K562 (cell line): ENCODE measurements at regions not wholly inside any gene's neighbourhood (a gene's known extent, or its start where the extent isn't known, plus 50 kb on each side); places are given as distances from the start of the nearest gene placed in this dataset.

Source experiments
- ATAC-seq: fragments of 200-7000 bp; cut with Tn5 transposase; 3 replicates; pipeline ENCODE4 v1.9.1; 2020; ENCODE audit warnings: moderate library complexity
- BruUV-seq: library from RNA; stranded (reverse); fragments of 400-500 nt; replicated peaks from 2 replicates; lab custom pipeline; 2021; lab: Mats Ljungman, UMichigan
- CTCF ChIA-PET: fragments of 300-600 bp; formaldehyde crosslinking; extraction: SDS; loops from one replicate; lab custom pipeline; 2021; ENCODE audit warnings: low intra/inter-chr PET ratio; lab: Yijun Ruan, JAX
- POLR2A ChIA-PET: fragments of 300-600, 350-650 bp; sonication (Branson Sonifier 250); formaldehyde crosslinking; extraction: SDS; loops from one replicate; lab custom pipeline; 2021; ENCODE audit warnings: antibody characterized with exemption, inconsistent platforms; lab: Yijun Ruan, JAX
- DNase-seq, 4 experiments: peaks; one replicate each; pipeline versions ENCODE4 v3.0.0 to v3.0.0-alpha.2; 2011 to 2018; ENCODE audit warnings: low spot score in 3 of 4, mixed read lengths in 3 of 4; ENCODE audit errors: extremely low read depth in 1 of 4
- FAIRE-seq: peaks from 2 replicates; lab custom pipeline; 2011; peaks lifted over from hg19 to GRCh38; lab: Jason Lieb, UNC
- H2AFZ ChIP-seq: 2 replicates; pipeline ENCODE4 v1.6.0; 2011; ENCODE audit warnings: low read depth, low read length, control low read depth, inconsistent platforms
- H3K27ac ChIP-seq: fragments of 200-600 bp; 3 replicates; pipeline ENCODE4 v1.8.0; 2011; ENCODE audit warnings: low read depth, mild to moderate bottlenecking, control low read depth, inconsistent platforms, low read length, moderate library complexity, mixed read lengths; ENCODE audit errors: extremely low read depth
- H3K27me3 ChIP-seq, 2 experiments: fragments of 300-600 bp in 1 of 2; 2 replicates in 1 of 2; 3 replicates in 1 of 2; pipeline versions ENCODE4 v1.6.0 to v1.8.0; 2011; ENCODE audit warnings: inconsistent platforms in 2 of 2, low read length in 2 of 2, mild to moderate bottlenecking in 1 of 2, mixed read lengths in 1 of 2, moderate library complexity in 1 of 2; ENCODE audit not compliant: control insufficient read depth in 2 of 2, insufficient read depth in 2 of 2
- H3K36me3 ChIP-seq: fragments of 300-600 bp; 3 replicates; pipeline ENCODE4 v1.8.0; 2011; ENCODE audit warnings: mild to moderate bottlenecking, low read length, inconsistent platforms; ENCODE audit not compliant: control insufficient read depth, insufficient read depth
- H3K4me1 ChIP-seq, 2 experiments: fragments of 200-600 bp in 1 of 2; replicated peaks in 1 of 2; 2 replicates in 1 of 2; 3 replicates in 1 of 2; pipeline versions ENCODE4 v1.5.1 to v1.8.0; 2011; ENCODE audit warnings: inconsistent platforms in 2 of 2, low read length in 2 of 2, mild to moderate bottlenecking in 1 of 2, mixed read lengths in 1 of 2, moderate library complexity in 1 of 2; ENCODE audit not compliant: control insufficient read depth in 2 of 2, insufficient read depth in 2 of 2
- H3K4me2 ChIP-seq: 2 replicates; pipeline ENCODE4 v1.6.1; 2011; ENCODE audit warnings: low read length, control low read depth, inconsistent platforms, mixed read lengths; ENCODE audit not compliant: insufficient read depth
- H3K4me3 ChIP-seq: fragments of 200-600 bp; sonication (generic), shearing (Covaris generic); 2 replicates; pipeline ENCODE4 v1.5.1; 2016; ENCODE audit warnings: control low read depth, inconsistent platforms
- H3K79me2 ChIP-seq: fragments of 200-600 bp; 3 replicates; pipeline ENCODE4 v1.8.0; 2011; ENCODE audit warnings: low read length, inconsistent platforms; ENCODE audit not compliant: control insufficient read depth, insufficient read depth
- H3K9ac ChIP-seq, 2 experiments: 2 replicates each; pipeline versions ENCODE4 v1.6.0 to v1.6.1; 2011; ENCODE audit warnings: low read depth in 2 of 2, low read length in 2 of 2, control low read depth in 1 of 2, inconsistent platforms in 1 of 2, mild to moderate bottlenecking in 1 of 2, mixed read lengths in 1 of 2; ENCODE audit not compliant: insufficient read depth in 1 of 2
- H3K9me1 ChIP-seq: one replicate; pipeline ENCODE4 v1.6.0; 2011; ENCODE audit warnings: inconsistent platforms, mild to moderate bottlenecking, low read length, moderate library complexity; ENCODE audit not compliant: control insufficient read depth, insufficient read depth
- H3K9me3 ChIP-seq: replicated peaks from 2 replicates; pipeline ENCODE4 v1.5.1; 2011; ENCODE audit warnings: low read depth, low read length, inconsistent platforms; ENCODE audit not compliant: control insufficient read depth, insufficient read depth
- H4K20me1 ChIP-seq: replicated peaks from 2 replicates; pipeline ENCODE4 v1.6.1; 2011; ENCODE audit warnings: low read length, inconsistent platforms, mixed read lengths; ENCODE audit not compliant: control insufficient read depth, insufficient read depth
- ADNP ChIP-seq: fragments of 200-800 bp; sonication (Bioruptor generic); IDR thresholded peaks from 2 replicates; pipeline ENCODE4 v1.6.1; 2016; ENCODE audit warnings: missing genetic modification characterization, missing compliant biosample characterization
- CBFA2T3 ChIP-seq: fragments of 450-650 bp; IDR thresholded peaks from 2 replicates; pipeline ENCODE4 v1.6.1; 2017
- FOXA3 ChIP-seq, 2 experiments: fragments of 450-650 bp in 1 of 2; sonication (generic) in 1 of 2; formaldehyde crosslinking; IDR thresholded peaks in 1 of 2; conservative IDR thresholded peaks in 1 of 2; 2 replicates each; pipeline versions ENCODE4 v1.4.0 to v1.8.0; 2020 to 2022; ENCODE audit warnings: mild to moderate bottlenecking in 2 of 2, missing genetic modification reagents in 1 of 2
- FOXK2 ChIP-seq, 2 experiments: fragments of 450-650 bp; IDR thresholded peaks in 1 of 2; conservative IDR thresholded peaks in 1 of 2; 2 replicates each; pipeline ENCODE4 v1.6.1; 2016; ENCODE audit warnings: low read depth in 2 of 2, mild to moderate bottlenecking in 1 of 2
- MLX ChIP-seq, 2 experiments: fragments of 450-650 bp in 1 of 2; sonication (generic) in 1 of 2; formaldehyde crosslinking; conservative IDR thresholded peaks; 2 replicates each; pipeline versions ENCODE4 v1.4.0 to v1.8.1; 2020 to 2022; ENCODE audit warnings: mild to moderate bottlenecking in 1 of 2, missing genetic modification reagents in 1 of 2
- NFIX ChIP-seq: fragments of 250-450 bp; sonication (Bioruptor Pico); IDR thresholded peaks from 2 replicates; pipeline ENCODE4 v1.4.0; 2020; ENCODE audit warnings: low read depth, mild to moderate bottlenecking, moderate library complexity
- NKRF ChIP-seq: fragments of 450-650 bp; IDR thresholded peaks from 2 replicates; pipeline ENCODE4 v1.6.1; 2016; ENCODE audit warnings: borderline replicate concordance
- RFX1 ChIP-seq: fragments of 450-650 bp; IDR thresholded peaks from 2 replicates; pipeline ENCODE4 v1.6.1; 2016; ENCODE audit warnings: mild to moderate bottlenecking, moderate library complexity
- RNF2 ChIP-seq: sonication (generic); IDR thresholded peaks from 2 replicates; pipeline ENCODE4 v1.6.1; 2016
- TRIM28 ChIP-seq: fragments of 450-650 bp; IDR thresholded peaks from 2 replicates; pipeline ENCODE4 v1.6.1; 2017
- XRCC4 ChIP-seq: IDR thresholded peaks from one replicate; pipeline ENCODE4 v1.6.1; 2011; ENCODE audit not compliant: insufficient read depth, insufficient read length; ENCODE audit errors: extremely low read depth
- ZNF280A ChIP-seq: fragments of 450-650 bp; IDR thresholded peaks from 2 replicates; pipeline ENCODE4 v1.6.1; 2018; ENCODE audit warnings: mild to moderate bottlenecking, low read depth; ENCODE audit not compliant: partially characterized antibody
- ZNF316 ChIP-seq: fragments of 450-650 bp; IDR thresholded peaks from 2 replicates; pipeline ENCODE4 v1.6.1; 2016
- ZNF41 ChIP-seq: fragments of 250-450 bp; sonication (Bioruptor Pico); conservative IDR thresholded peaks from 2 replicates; pipeline ENCODE4 v1.4.0; 2020; ENCODE audit warnings: mild to moderate bottlenecking
- ZNF589 ChIP-seq: fragments of 200-800 bp; sonication (Bioruptor generic); IDR thresholded peaks from 2 replicates; pipeline ENCODE4 v1.6.1; 2016; ENCODE audit warnings: low read depth, missing genetic modification characterization, missing compliant biosample characterization
- WGBS: fragments of 100-300 bp; shearing (Covaris generic); methylation state at CpG from one replicate; pipeline ENCODE4 v1.1.6; 2016; ENCODE audit warnings: low coverage, mixed read lengths; ENCODE audit not compliant: insufficient coverage; ENCODE audit errors: missing lambda C conversion rate; 5-methylcytosine and 5-hydroxymethylcytosine counted together
- in situ Hi-C: fragments of 300-500 bp; cut with MboI; formaldehyde crosslinking; loops from 4 replicates; pipeline ENCODE4 v1.15.0; 2018; ENCODE audit warnings: inconsistent platforms, mixed read lengths
- intact Hi-C: fragments of 100-400 bp; cut with micrococcal nuclease; formaldehyde crosslinking; loops from 2 replicates; pipeline ENCODE4 v1.14.2; 2022
- TF ChIP-seq, protein P1 (sequence below): fragments of 450-650 bp; IDR thresholded peaks from 2 replicates; pipeline ENCODE4 v1.6.1; 2016; ENCODE audit warnings: missing biosample characterization, missing genetic modification characterization

GRCh38 chr6:137430954-137431353 is 63.2 kb downstream of the OLIG3 start:
- CTCF ChIA-PET = no interaction called here
- no peaks in the 10 kb centered on the region for H4K20me1 ChIP-seq
- no peaks in the 10 kb centered on the region for H3K79me2 ChIP-seq
- no peak for DNase-seq
- H3K27ac ChIP-seq = no peak overlapping the region
- no peak for TF ChIP-seq RFX1
- no peak for TF ChIP-seq FOXK2 (conservative IDR thresholded peaks at IDR 0.05 in 1 of 2, IDR thresholded peaks at IDR 0.05 in 1 of 2; ENCODE audit: low read depth in 2 of 2)
- TF ChIP-seq XRCC4 = no peak
- no peak for TF ChIP-seq RNF2
- no peak for TF ChIP-seq NFIX (CRISPR knock-in tag)
- no peak for TF ChIP-seq ZNF316
- no peak for TF ChIP-seq NKRF
- TF ChIP-seq MLX (CRISPR knock-in tag; conservative IDR thresholded peaks at IDR 0.05) = no peak
- no peak for TF ChIP-seq ZNF589 (CRISPR knock-in tag)
- no peak for TF ChIP-seq ZNF41 (CRISPR knock-in tag)
- TF ChIP-seq ZNF280A = no peak
- TF ChIP-seq, protein P1, sequence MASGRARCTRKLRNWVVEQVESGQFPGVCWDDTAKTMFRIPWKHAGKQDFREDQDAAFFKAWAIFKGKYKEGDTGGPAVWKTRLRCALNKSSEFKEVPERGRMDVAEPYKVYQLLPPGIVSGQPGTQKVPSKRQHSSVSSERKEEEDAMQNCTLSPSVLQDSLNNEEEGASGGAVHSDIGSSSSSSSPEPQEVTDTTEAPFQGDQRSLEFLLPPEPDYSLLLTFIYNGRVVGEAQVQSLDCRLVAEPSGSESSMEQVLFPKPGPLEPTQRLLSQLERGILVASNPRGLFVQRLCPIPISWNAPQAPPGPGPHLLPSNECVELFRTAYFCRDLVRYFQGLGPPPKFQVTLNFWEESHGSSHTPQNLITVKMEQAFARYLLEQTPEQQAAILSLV (tag) = no peak
- no peak for TF ChIP-seq TRIM28
- TF ChIP-seq FOXA3 (CRISPR knock-in tag; conservative IDR thresholded peaks at IDR 0.05 in 1 of 2, IDR thresholded peaks at IDR 0.05 in 1 of 2) = no peak
- TF ChIP-seq ADNP (tag) = no peak
- no peak for TF ChIP-seq CBFA2T3
- in situ Hi-C loops = no loop called here
- no peak for FAIRE-seq
- ATAC-seq = no peak
- no peaks in the 10 kb centered on the region for H3K9me1 ChIP-seq
- no peaks in the 10 kb centered on the region for H3K9me3 ChIP-seq
- 0% methylated on average over 4 of the region's 4 CpGs for WGBS
- POLR2A ChIA-PET = interaction anchor here (0.6 kb wide), 1 partner anchor 15 kb away, joined by 4 read pairs; no protein-coding TSS in a partner anchor
- H3K4me2 ChIP-seq = no peak overlapping the region
- H2AFZ ChIP-seq = no peak overlapping the region
- H3K4me3 ChIP-seq = no peak overlapping the region
- BruUV-seq = no TSS peak
- no peak overlapping the region for H3K9ac ChIP-seq
- peaks cover 0 to 5% of the 10 kb centered on the region in 2 experiments; a peak in 1 of 5 replicates for H3K27me3 ChIP-seq
- intact Hi-C loops = no loop called here
- H3K36me3 ChIP-seq = no peaks in the 10 kb centered on the region
- no peaks in the 10 kb centered on the region for H3K4me1 ChIP-seq
